Fibroblast of lung (primary cell): ENCODE measurements at regions not wholly inside any gene's neighbourhood (a gene's known extent, or its start where the extent isn't known, plus 50 kb on each side); places are given as distances from the start of the nearest gene placed in this dataset.

Experiments used
- DNase-seq, 2 donors: peaks; one replicate each; pipeline versions ENCODE4 v3.0.0 to v3.0.0-alpha.2; 2010; ENCODE audit warnings: low read depth in 2 of 2
- H2AFZ ChIP-seq: 2 replicates; pipeline ENCODE4 v1.5.1; 2012; ENCODE audit warnings: low read length, control low read depth, inconsistent platforms
- H3K27ac ChIP-seq: 2 replicates; pipeline ENCODE4 v1.5.1; 2011; ENCODE audit warnings: low read length, control low read depth; ENCODE audit not compliant: insufficient read depth
- H3K27me3 ChIP-seq: 2 replicates; pipeline ENCODE4 v1.5.1; 2011; ENCODE audit warnings: mild to moderate bottlenecking, low read length; ENCODE audit not compliant: control insufficient read depth, insufficient read depth
- H3K36me3 ChIP-seq: 2 replicates; pipeline ENCODE4 v1.5.1; 2011; ENCODE audit warnings: low read length; ENCODE audit not compliant: control insufficient read depth, insufficient read depth
- H3K4me1 ChIP-seq: 2 replicates; pipeline ENCODE4 v1.5.1; 2011; ENCODE audit warnings: low read length; ENCODE audit not compliant: control insufficient read depth, insufficient read depth; ENCODE audit errors: extremely low read depth
- H3K4me2 ChIP-seq: 2 replicates; pipeline ENCODE4 v1.5.1; 2011; ENCODE audit warnings: low read length, control low read depth; ENCODE audit not compliant: insufficient read depth; ENCODE audit errors: extremely low read depth
- H3K4me3 ChIP-seq, 4 experiments: fragments of 200-600 bp in 1 of 4; sonication (generic) in 1 of 4; replicated peaks in 1 of 4; 2 replicates each; pipeline ENCODE4 v1.5.1; 2011 to 2016; ENCODE audit warnings: low read length in 4 of 4, low read depth in 3 of 4, mild to moderate bottlenecking in 3 of 4, control low read depth in 2 of 4, inconsistent platforms in 1 of 4, mixed read lengths in 1 of 4; ENCODE audit not compliant: insufficient read depth in 1 of 4; ENCODE audit errors: control extremely low read depth in 1 of 4
- H3K79me2 ChIP-seq: 2 replicates; pipeline ENCODE4 v1.5.1; 2012; ENCODE audit warnings: mild to moderate bottlenecking, low read length, inconsistent platforms; ENCODE audit not compliant: control insufficient read depth, insufficient read depth
- H3K9ac ChIP-seq: 2 replicates; pipeline ENCODE4 v1.5.1; 2011; ENCODE audit warnings: mild to moderate bottlenecking, low read length, control low read depth; ENCODE audit not compliant: insufficient read depth
- H3K9me3 ChIP-seq: 2 replicates; pipeline ENCODE4 v1.5.1; 2012; ENCODE audit warnings: low read depth, low read length; ENCODE audit not compliant: control insufficient read depth, insufficient read depth
- H4K20me1 ChIP-seq: 2 replicates; pipeline ENCODE4 v1.5.1; 2011; ENCODE audit warnings: low read length; ENCODE audit not compliant: control insufficient read depth, insufficient read depth; ENCODE audit errors: extremely low read depth
- CTCF ChIP-seq, 2 donors: IDR thresholded peaks in 1 of 2; conservative IDR thresholded peaks in 1 of 2; 1 replicate in 1 of 2; 2 replicates in 1 of 2; pipeline ENCODE4 v1.5.1; 2011 to 2012; ENCODE audit warnings: low read length in 2 of 2, control low read depth in 1 of 2, inconsistent platforms in 1 of 2, low read depth in 1 of 2, mild to moderate bottlenecking in 1 of 2
- EZH2 ChIP-seq: IDR thresholded peaks from 2 replicates; pipeline ENCODE4 v1.5.1; 2012; ENCODE audit warnings: low read length, control low read depth, mild to moderate bottlenecking; ENCODE audit errors: missing control alignments

- no peak overlapping the region for H3K4me3 ChIP-seq
- H4K20me1 ChIP-seq: no peaks in the 10 kb centered on the region
- DNase-seq: no peak
- no peak overlapping the region for H2AFZ ChIP-seq
- no peaks in the 10 kb centered on the region for H3K4me1 ChIP-seq
- H3K36me3 ChIP-seq: no peaks in the 10 kb centered on the region
- no peak overlapping the region for H3K4me2 ChIP-seq
- H3K9ac ChIP-seq: no peak overlapping the region
- TF ChIP-seq EZH2: no peak
- no peak for TF ChIP-seq CTCF (conservative IDR thresholded peaks at IDR 0.05 in 1 of 2, IDR thresholded peaks at IDR 0.05 in 1 of 2; ENCODE audit: low read depth in 1 of 2, low read length in 2 of 2)
- H3K27me3 ChIP-seq: no peaks in the 10 kb centered on the region
- H3K9me3 ChIP-seq: no peaks in the 10 kb centered on the region
- H3K79me2 ChIP-seq: no peaks in the 10 kb centered on the region
- no peak overlapping the region for H3K27ac ChIP-seq
Observed at GRCh38 chr13:53844473-53845146, 816.0 kb downstream of the OLFM4 start.

GRCh38 chr13:53847502-53847901 is 818.9 kb downstream of the OLFM4 start:
- Histone ChIP-seq H4K20me1 (no peaks in the 10 kb centered on the region), H3K9me3 (no peaks in the 10 kb centered on the region), H3K4me3 (no peak overlapping the region), H3K36me3 (no peaks in the 10 kb centered on the region), H3K4me1 (no peaks in the 10 kb centered on the region), H3K27ac (no peak overlapping the region), H3K27me3 (no peaks in the 10 kb centered on the region), H3K4me2 (no peak overlapping the region), H2AFZ (no peak overlapping the region), H3K79me2 (no peaks in the 10 kb centered on the region), H3K9ac (no peak overlapping the region)
- DNase-seq: no peak
- TF ChIP-seq EZH2 (no peak), CTCF (conservative IDR thresholded peaks at IDR 0.05 in 1 of 2, IDR thresholded peaks at IDR 0.05 in 1 of 2; ENCODE audit: low read depth in 1 of 2, low read length in 2 of 2) (no peak)

- TF ChIP-seq EZH2 (no peak), CTCF (conservative IDR thresholded peaks at IDR 0.05 in 1 of 2, IDR thresholded peaks at IDR 0.05 in 1 of 2; ENCODE audit: low read depth in 1 of 2, low read length in 2 of 2) (no peak)
- no peak overlapping the region for H2AFZ ChIP-seq
- no peak overlapping the region for H3K27ac ChIP-seq
- H3K4me2 ChIP-seq: no peak overlapping the region
- no peaks in the 10 kb centered on the region for H4K20me1 ChIP-seq
- H3K9ac ChIP-seq: no peak overlapping the region
- H3K27me3 ChIP-seq: no peaks in the 10 kb centered on the region
- no peak for DNase-seq
- H3K4me1 ChIP-seq: no peaks in the 10 kb centered on the region
- H3K9me3 ChIP-seq: no peaks in the 10 kb centered on the region
- H3K79me2 ChIP-seq: no peaks in the 10 kb centered on the region
- no peaks in the 10 kb centered on the region for H3K36me3 ChIP-seq
- no peak overlapping the region for H3K4me3 ChIP-seq
Observed at GRCh38 chr13:53848366-53848961, 819.9 kb downstream of the OLFM4 start.
